ENCODE measurements at regions not wholly inside any gene's neighbourhood (a gene's known extent, or its start where the extent isn't known, plus 50 kb on each side); places are given as distances from the start of the nearest gene placed in this dataset.

GRCh38 chr19:34096020-34096915 lies 76.0 kb upstream of the LSM14A start:
- in situ Hi-C loops (cut with HindIII; ENCODE audit: low sequenced_read_pairs), result no loop called here

GRCh38 chr19:34104096-34104495 lies 68.2 kb upstream of the LSM14A start:
- in situ Hi-C loops (cut with HindIII; ENCODE audit: low sequenced_read_pairs), result no loop called here

DNA sequence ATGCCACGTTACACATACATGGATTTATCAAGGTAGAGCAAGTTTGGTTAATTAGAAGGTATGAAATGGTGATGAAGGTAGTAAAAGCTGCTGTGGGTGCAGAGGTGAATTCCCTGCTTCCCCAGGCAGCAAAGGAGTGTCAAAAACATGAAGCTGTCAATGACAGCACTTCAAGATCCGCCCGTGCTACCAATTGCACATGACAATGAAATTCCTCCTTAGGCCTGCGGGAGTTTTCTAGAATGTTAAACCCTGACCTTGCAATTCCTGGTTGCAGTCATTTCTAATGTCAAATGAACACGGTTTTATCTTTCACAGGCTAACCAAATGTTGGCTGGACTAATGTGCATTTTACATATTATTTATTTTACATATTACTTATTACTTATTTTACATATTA lies 67.7 kb upstream of the LSM14A start:
- in situ Hi-C loops (cut with HindIII; ENCODE audit: low sequenced_read_pairs), result no loop called here

GRCh38 chr19:34109596-34109995 lies 62.7 kb upstream of the LSM14A start:
- in situ Hi-C loops (cut with HindIII; ENCODE audit: low sequenced_read_pairs), result no loop called here

DNA sequence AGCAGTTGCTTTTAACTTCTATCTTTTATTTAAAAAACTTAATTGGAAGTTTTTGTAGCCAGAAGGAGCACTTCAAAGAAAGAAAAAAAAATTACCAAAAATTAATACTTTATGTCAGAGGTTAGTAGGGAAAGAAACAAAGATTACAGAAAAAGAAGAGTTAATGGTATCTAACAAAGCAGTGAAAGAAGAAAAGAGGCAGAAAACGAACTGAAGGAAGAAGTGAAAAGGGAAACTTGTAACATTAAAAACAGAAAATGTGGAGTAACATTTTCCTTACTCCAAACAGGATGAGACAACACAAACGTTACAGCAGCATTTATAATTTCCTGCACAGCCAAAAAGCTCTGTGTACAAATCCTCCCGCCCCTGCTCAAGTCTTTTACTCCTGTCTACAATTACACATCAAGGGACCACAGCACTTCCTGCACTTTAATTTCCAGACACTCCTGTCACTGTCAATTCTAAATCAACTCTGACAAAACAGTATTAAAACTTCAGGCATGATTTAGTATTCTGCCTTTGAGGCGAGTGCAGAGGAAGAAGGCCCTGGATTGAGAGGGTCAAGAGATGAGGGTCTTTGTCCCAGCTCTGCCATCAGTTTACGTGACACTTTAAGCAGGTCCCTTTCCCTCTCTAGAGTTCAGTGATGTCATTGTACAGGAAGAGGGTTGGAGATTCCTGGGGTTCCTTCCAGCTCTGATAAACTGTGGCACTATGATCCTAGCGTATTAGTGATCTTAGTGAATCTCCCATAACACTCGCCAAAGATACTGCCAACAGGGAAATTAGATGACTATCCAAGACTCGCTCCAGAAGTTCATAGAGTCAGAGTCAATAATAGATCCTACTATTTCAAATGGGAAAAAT lies 53.2 kb upstream of the LSM14A start:
- in situ Hi-C loops (cut with HindIII; ENCODE audit: low sequenced_read_pairs), result no loop called here

- in situ Hi-C loops (cut with HindIII; ENCODE audit: low sequenced_read_pairs), result no loop called here
These were observed 52.2 kb upstream of the LSM14A start for GRCh38 chr19:34120141-34120540.

DNA sequence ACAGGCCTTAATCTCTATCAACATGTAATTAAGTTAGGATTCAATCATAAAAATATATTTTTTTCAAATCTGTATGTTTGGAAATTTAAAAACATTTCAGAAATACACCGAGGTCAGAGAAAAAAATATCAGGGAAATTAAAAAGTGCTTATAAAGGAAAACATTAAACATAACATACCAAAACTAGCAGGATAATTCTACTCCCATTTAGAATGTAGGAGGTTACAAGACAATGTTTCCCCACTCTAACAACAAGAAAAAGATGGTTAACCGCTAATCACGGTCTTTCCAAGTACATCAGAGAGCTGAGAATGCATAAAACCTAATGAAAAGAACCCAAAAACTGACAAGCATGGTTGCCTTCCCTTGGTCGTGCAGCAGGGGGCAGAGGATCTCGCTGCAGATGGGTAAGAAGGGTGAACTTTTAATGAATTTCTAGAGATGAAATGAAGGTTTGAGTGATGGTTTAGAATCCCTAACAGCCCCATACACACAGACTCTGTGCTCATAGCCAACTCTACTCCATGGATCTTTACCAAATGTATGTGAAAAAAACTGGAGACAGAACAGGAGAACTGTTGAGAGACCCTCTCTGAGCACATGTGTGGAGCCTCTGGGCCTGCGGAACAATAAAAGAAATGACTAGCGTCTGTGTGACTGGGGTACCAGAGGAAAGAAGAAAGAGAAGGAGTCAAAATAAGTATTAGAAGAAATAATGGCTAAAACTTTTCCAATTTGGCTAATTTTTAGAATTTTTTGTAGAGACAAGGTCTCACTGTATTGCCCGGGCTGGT lies 51.3 kb upstream of the LSM14A start:
- in situ Hi-C loops (cut with HindIII; ENCODE audit: low sequenced_read_pairs), result no loop called here
